Brain pericyte (primary cell): ENCODE measurements at regions not wholly inside any gene's neighbourhood (a gene's known extent, or its start where the extent isn't known, plus 50 kb on each side); places are given as distances from the start of the nearest gene placed in this dataset.
"Not testable (repeated sequence)": the region's sequence is repeated elsewhere in the genome, so short reads cannot be mapped to it uniquely, and the experiment has no call there.

ENCODE experiments used
- DNase-seq: peaks from one replicate; pipeline ENCODE4 v3.0.0-alpha.2; 2012; ENCODE audit warnings: low read depth, low spot score

- no peak for DNase-seq
These were observed 924.1 kb downstream of the LRRIQ3 start for GRCh38 chr1:73273886-73274285.

- DNase-seq = not testable (repeated sequence)
These were observed 952.8 kb downstream of the LRRIQ3 start for GRCh38 chr1:73245196-73245595.

GRCh38 chr1:73218995-73219546 is 936.7 kb upstream of the NEGR1 start:
- DNase-seq = no peak

GRCh38 chr1:73205294-73205973 is 923.1 kb upstream of the NEGR1 start:
- no peak for DNase-seq

- no peak for DNase-seq
These were observed 915.6 kb upstream of the NEGR1 start for GRCh38 chr1:73197972-73198371.

- no peak for DNase-seq
These were observed 912.6 kb upstream of the NEGR1 start for GRCh38 chr1:73194965-73195364.

- not testable (repeated sequence) for DNase-seq
These were observed 901.2 kb upstream of the NEGR1 start for GRCh38 chr1:73183581-73183980.

GRCh38 chr1:73181190-73181540 is 898.8 kb upstream of the NEGR1 start:
- no peak for DNase-seq

GRCh38 chr1:73180397-73181189 is 898.3 kb upstream of the NEGR1 start:
- no peak for DNase-seq

GRCh38 chr1:73176902-73177301 is 894.6 kb upstream of the NEGR1 start:
- no peak for DNase-seq

GRCh38 chr1:73167009-73167657 is 884.8 kb upstream of the NEGR1 start:
- no peak for DNase-seq

- DNase-seq = no peak
These were observed 880.2 kb upstream of the NEGR1 start for GRCh38 chr1:73162564-73162963.

- no peak for DNase-seq
These were observed 879.1 kb upstream of the NEGR1 start for GRCh38 chr1:73161418-73161817.

GRCh38 chr1:73160759-73161158 is 878.4 kb upstream of the NEGR1 start:
- DNase-seq = no peak

GRCh38 chr1:73144311-73144710 is 862.0 kb upstream of the NEGR1 start:
- DNase-seq = no peak

GRCh38 chr1:73136975-73137374 is 854.6 kb upstream of the NEGR1 start:
- DNase-seq = no peak

- DNase-seq = no peak
These were observed 824.6 kb upstream of the NEGR1 start for GRCh38 chr1:73106931-73107330.

GRCh38 chr1:73105755-73106154 is 823.4 kb upstream of the NEGR1 start:
- no peak for DNase-seq

- no peak for DNase-seq
These were observed 822.4 kb upstream of the NEGR1 start for GRCh38 chr1:73104749-73105148.

GRCh38 chr1:73100216-73100615 is 817.9 kb upstream of the NEGR1 start:
- DNase-seq = no peak

- no peak for DNase-seq
These were observed 815.6 kb upstream of the NEGR1 start for GRCh38 chr1:73097917-73098316.

- no peak for DNase-seq
These were observed 814.5 kb upstream of the NEGR1 start for GRCh38 chr1:73096841-73097240.
